ENCODE measurements at regions not wholly inside any gene's neighbourhood (a gene's known extent, or its start where the extent isn't known, plus 50 kb on each side); places are given as distances from the start of the nearest gene placed in this dataset.
A peak's percentile ranks its signal among the peaks of the same experiment; 100 is the strongest.
"Not testable (repeated sequence)": the region's sequence is repeated elsewhere in the genome, so short reads cannot be mapped to it uniquely, and the experiment has no call there.

GRCh38 chr1:30088594-30088993, 634.8 kb downstream of the MATN1 start:
- H3K4me3 ChIP-seq (ENCODE audit: low read depth, low read length), result no peak overlapping the region
- TF ChIP-seq CTCF (conservative IDR thresholded peaks at IDR 0.05; ENCODE audit: low read depth, low read length), result no peak
- no peak for DNase-seq (ENCODE audit: low read depth)

- TF ChIP-seq CTCF (conservative IDR thresholded peaks at IDR 0.05; ENCODE audit: low read depth, low read length), result peak; percentile 44
- no peak overlapping the region for H3K4me3 ChIP-seq (ENCODE audit: low read depth, low read length)
- DNase-seq (ENCODE audit: low read depth), result peak; percentile 4
Observed at GRCh38 chr1:30087465-30087864, 635.9 kb downstream of the MATN1 start.

- TF ChIP-seq CTCF (conservative IDR thresholded peaks at IDR 0.05; ENCODE audit: low read depth, low read length), result peak; percentile 46
Observed at GRCh38 chr1:30085811-30086770, 637.3 kb downstream of the MATN1 start.

GRCh38 chr1:30084909-30085571, 638.3 kb downstream of the MATN1 start:
- TF ChIP-seq CTCF (conservative IDR thresholded peaks at IDR 0.05; ENCODE audit: low read depth, low read length), result no peak
- H3K4me3 ChIP-seq (ENCODE audit: low read depth, low read length), result no peak overlapping the region
- DNase-seq (ENCODE audit: low read depth), result no peak

More at GRCh38 chr1:30085811-30086770, 637.3 kb downstream of the MATN1 start:
- DNase-seq (ENCODE audit: low read depth), result peak; percentile 36
- no peak overlapping the region for H3K4me3 ChIP-seq (ENCODE audit: low read depth, low read length)

GRCh38 chr1:30083800-30084464, 639.5 kb downstream of the MATN1 start:
- no peak overlapping the region for H3K4me3 ChIP-seq (ENCODE audit: low read depth, low read length)
- peak; percentile 82 for DNase-seq (ENCODE audit: low read depth)
- no peak for TF ChIP-seq CTCF (conservative IDR thresholded peaks at IDR 0.05; ENCODE audit: low read depth, low read length)

GRCh38 chr1:30081379-30082102, 641.8 kb downstream of the MATN1 start:
- TF ChIP-seq CTCF (conservative IDR thresholded peaks at IDR 0.05; ENCODE audit: low read depth, low read length), result no peak
- DNase-seq (ENCODE audit: low read depth), result no peak
- no peak overlapping the region for H3K4me3 ChIP-seq (ENCODE audit: low read depth, low read length)

- DNase-seq (ENCODE audit: low read depth); H3K4me3 ChIP-seq (ENCODE audit: low read depth, low read length): not testable (repeated sequence)
Observed at GRCh38 chr1:30075916-30076315, 647.5 kb downstream of the MATN1 start.

Measured in choroid plexus epithelial cell (primary cell).